Activated CD4-positive, alpha-beta T cell treated with anti-CD3 and anti-CD28 coated beads, Interleukin-2, amount 10 ng/mL, durations not matched to agents 24 days and 14 days (primary cell): ENCODE measurements at regions not wholly inside any gene's neighbourhood (a gene's known extent, or its start where the extent isn't known, plus 50 kb on each side); places are given as distances from the start of the nearest gene placed in this dataset.

Source experiments
- DNase-seq: peaks from one replicate; pipeline ENCODE4 v3.0.0; 2022
- H3K27ac Mint-ChIP-seq: one replicate; pipeline ENCODE4 v1.8.0; 2022; ENCODE audit warnings: mild to moderate bottlenecking, mixed read lengths
- H3K27me3 Mint-ChIP-seq: one replicate; pipeline ENCODE4 v1.8.0; 2022; ENCODE audit warnings: mixed read lengths
- H3K36me3 Mint-ChIP-seq: one replicate; pipeline ENCODE4 v1.8.0; 2022; ENCODE audit warnings: low read depth, mild to moderate bottlenecking, mixed read lengths
- H3K4me1 Mint-ChIP-seq: one replicate; pipeline ENCODE4 v1.8.0; 2021; ENCODE audit warnings: mixed read lengths
- H3K4me3 Mint-ChIP-seq: one replicate; pipeline ENCODE4 v1.8.0; 2022; ENCODE audit warnings: mild to moderate bottlenecking, moderate library complexity, mixed read lengths
- H3K9me3 Mint-ChIP-seq: one replicate; pipeline ENCODE4 v1.8.0; 2021; ENCODE audit warnings: mixed read lengths
- intact Hi-C: fragments of 100-400 bp; cut with micrococcal nuclease; formaldehyde crosslinking; loops from one replicate; pipeline ENCODE4 v1.15.1; 2023

GRCh38 chr4:14277505-14277904 lies 650.0 kb upstream of the BOD1L1 start:
- Mint-ChIP-seq H3K27me3 (no peaks in the 10 kb centered on the region), H3K4me3 (no peak overlapping the region), H3K4me1 (no peaks in the 10 kb centered on the region), H3K27ac (no peak overlapping the region), H3K9me3 (peaks cover 4% of the 10 kb centered on the region), H3K36me3 (no peaks in the 10 kb centered on the region)
- no peak for DNase-seq
- intact Hi-C loops = no loop called here

- DNase-seq = no peak
- Mint-ChIP-seq H3K27me3 (no peaks in the 10 kb centered on the region), H3K27ac (no peak overlapping the region), H3K4me1 (no peaks in the 10 kb centered on the region), H3K4me3 (no peak overlapping the region), H3K36me3 (no peaks in the 10 kb centered on the region), H3K9me3 (peaks cover 4% of the 10 kb centered on the region)
- intact Hi-C loops = no loop called here
These were observed 653.0 kb upstream of the BOD1L1 start for GRCh38 chr4:14280567-14280966.

DNA sequence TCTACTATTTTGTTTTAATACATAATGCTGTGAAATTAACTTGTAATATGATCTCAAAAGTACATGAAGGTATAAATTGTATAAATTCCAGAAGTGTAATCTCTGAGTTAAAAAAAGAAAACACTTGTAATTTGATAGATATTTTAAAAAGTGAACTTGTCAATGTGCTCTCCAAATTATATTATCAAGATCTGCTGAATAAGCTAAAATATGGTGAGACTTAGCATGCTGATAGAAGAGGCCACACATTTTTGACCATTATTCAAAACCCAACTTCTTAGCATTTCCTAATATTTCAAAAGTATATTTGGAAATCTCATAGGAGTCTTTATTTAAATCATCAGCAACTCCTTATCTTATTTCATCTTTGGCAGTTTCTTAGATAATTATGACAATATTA lies 657.1 kb upstream of the BOD1L1 start:
- no peak overlapping the region for H3K27ac Mint-ChIP-seq
- intact Hi-C loops = no loop called here
- DNase-seq = no peak
- no peaks in the 10 kb centered on the region for H3K36me3 Mint-ChIP-seq
- no peak overlapping the region for H3K4me3 Mint-ChIP-seq
- H3K27me3 Mint-ChIP-seq = no peaks in the 10 kb centered on the region
- H3K4me1 Mint-ChIP-seq = no peaks in the 10 kb centered on the region
- no peaks in the 10 kb centered on the region for H3K9me3 Mint-ChIP-seq

DNA sequence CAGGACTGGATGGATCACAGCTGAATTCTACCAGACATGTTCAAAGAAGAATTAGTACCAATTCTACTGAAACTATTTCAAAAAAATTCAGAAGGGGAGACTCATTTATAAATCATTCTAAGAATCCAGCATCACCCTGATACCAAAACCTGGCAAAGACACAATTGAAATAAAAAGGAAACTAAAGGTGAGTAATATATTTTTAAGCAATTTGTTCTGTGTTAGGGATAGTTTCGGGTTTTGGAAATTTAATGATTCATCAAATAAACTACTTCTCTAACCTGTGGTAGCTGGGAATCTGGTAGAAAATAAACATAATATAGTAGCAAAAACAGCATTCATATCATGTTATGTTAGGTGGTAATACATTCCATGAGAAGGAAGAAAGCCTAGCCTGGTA lies 662.2 kb upstream of the BOD1L1 start:
- intact Hi-C loops = no loop called here
- H3K4me1 Mint-ChIP-seq = no peaks in the 10 kb centered on the region
- no peak overlapping the region for H3K27ac Mint-ChIP-seq
- no peaks in the 10 kb centered on the region for H3K9me3 Mint-ChIP-seq
- DNase-seq = no peak
- H3K36me3 Mint-ChIP-seq = no peaks in the 10 kb centered on the region
- H3K4me3 Mint-ChIP-seq = no peak overlapping the region
- no peaks in the 10 kb centered on the region for H3K27me3 Mint-ChIP-seq

GRCh38 chr4:14293582-14293981 lies 666.1 kb upstream of the BOD1L1 start:
- H3K4me3 Mint-ChIP-seq = no peak overlapping the region
- no peak for DNase-seq
- no peaks in the 10 kb centered on the region for H3K36me3 Mint-ChIP-seq
- no peaks in the 10 kb centered on the region for H3K4me1 Mint-ChIP-seq
- H3K9me3 Mint-ChIP-seq = no peaks in the 10 kb centered on the region
- H3K27ac Mint-ChIP-seq = no peak overlapping the region
- intact Hi-C loops = no loop called here
- H3K27me3 Mint-ChIP-seq = no peaks in the 10 kb centered on the region

DNA sequence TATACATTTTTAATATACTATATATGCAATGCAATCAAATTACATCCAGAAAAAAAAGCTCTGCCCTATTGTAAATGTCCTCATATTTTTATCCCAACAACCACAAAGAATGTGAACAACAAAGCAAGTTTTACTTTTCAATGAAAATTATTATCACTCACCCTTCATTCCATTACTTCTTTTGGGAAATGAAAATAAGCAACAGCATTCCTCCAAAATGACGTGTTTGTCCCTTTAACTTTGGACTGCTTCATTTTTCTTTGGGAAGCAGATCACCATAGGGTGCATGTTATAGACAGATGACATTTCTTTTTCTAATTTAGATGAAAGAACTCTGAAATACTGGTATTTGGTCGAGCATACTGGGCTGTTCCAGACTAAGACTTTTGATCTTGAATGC lies 667.1 kb upstream of the BOD1L1 start:
- no peak for DNase-seq
- Mint-ChIP-seq H3K4me3 (no peak overlapping the region), H3K27ac (no peak overlapping the region), H3K9me3 (no peaks in the 10 kb centered on the region), H3K36me3 (no peaks in the 10 kb centered on the region), H3K27me3 (no peaks in the 10 kb centered on the region), H3K4me1 (no peaks in the 10 kb centered on the region)
- intact Hi-C loops = no loop called here

GRCh38 chr4:14299166-14299565 lies 671.6 kb upstream of the BOD1L1 start:
- Mint-ChIP-seq H3K27me3 (no peaks in the 10 kb centered on the region), H3K4me1 (no peaks in the 10 kb centered on the region), H3K36me3 (no peaks in the 10 kb centered on the region), H3K9me3 (no peaks in the 10 kb centered on the region), H3K27ac (no peak overlapping the region), H3K4me3 (no peak overlapping the region)
- intact Hi-C loops = no loop called here
- no peak for DNase-seq

DNA sequence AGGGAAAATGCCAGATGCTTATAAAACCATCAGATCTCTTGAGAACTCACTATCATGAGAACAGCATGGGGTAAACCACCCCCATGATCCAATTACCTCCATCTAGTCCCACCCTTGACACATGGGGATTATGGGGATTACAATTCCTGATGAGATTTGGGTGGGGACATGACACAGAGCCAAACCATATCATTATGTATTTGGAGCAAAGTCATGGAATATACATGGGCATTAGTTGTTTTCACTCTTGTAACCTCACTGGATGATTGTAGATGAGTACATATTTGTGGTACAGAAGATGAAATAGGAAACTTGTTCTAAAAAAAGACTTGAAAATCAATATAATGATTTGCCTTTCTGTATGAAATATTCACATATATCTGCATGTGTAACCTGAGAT lies 674.5 kb upstream of the BOD1L1 start:
- Mint-ChIP-seq H3K9me3 (no peaks in the 10 kb centered on the region), H3K4me3 (no peak overlapping the region), H3K4me1 (no peaks in the 10 kb centered on the region), H3K27me3 (no peaks in the 10 kb centered on the region), H3K36me3 (no peaks in the 10 kb centered on the region), H3K27ac (no peak overlapping the region)
- intact Hi-C loops = no loop called here
- DNase-seq = no peak

- Mint-ChIP-seq H3K9me3 (peaks cover 4% of the 10 kb centered on the region), H3K36me3 (no peaks in the 10 kb centered on the region), H3K4me1 (no peaks in the 10 kb centered on the region), H3K27ac (no peak overlapping the region), H3K27me3 (no peaks in the 10 kb centered on the region), H3K4me3 (no peak overlapping the region)
- intact Hi-C loops = no loop called here
- no peak for DNase-seq
These were observed 676.3 kb upstream of the BOD1L1 start for GRCh38 chr4:14303856-14304255.

- Mint-ChIP-seq H3K36me3 (no peaks in the 10 kb centered on the region), H3K9me3 (peaks cover 4% of the 10 kb centered on the region), H3K4me1 (no peaks in the 10 kb centered on the region), H3K27ac (no peak overlapping the region), H3K27me3 (no peaks in the 10 kb centered on the region), H3K4me3 (no peak overlapping the region)
- intact Hi-C loops = no loop called here
- no peak for DNase-seq
These were observed 680.7 kb upstream of the BOD1L1 start for GRCh38 chr4:14308229-14308651.

DNA sequence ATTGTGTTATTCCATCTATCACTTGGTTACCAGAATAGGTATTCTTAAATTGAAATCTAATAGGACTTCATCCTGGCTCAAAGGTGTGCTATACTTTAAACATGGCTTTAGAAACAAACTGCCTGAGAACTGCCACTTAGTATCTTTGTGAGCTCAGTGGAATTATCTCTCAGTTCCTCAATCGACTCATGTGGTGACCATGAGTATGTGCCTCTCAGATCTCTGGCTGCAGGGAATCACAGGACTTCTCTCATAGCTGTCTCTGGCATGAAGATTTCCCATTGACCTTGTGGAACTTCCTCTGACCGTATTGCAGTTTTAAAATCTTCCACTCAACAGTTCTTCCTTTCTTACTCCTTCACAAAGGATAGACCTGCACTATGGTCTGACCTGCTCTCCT lies 681.9 kb upstream of the BOD1L1 start:
- H3K27me3 Mint-ChIP-seq = no peaks in the 10 kb centered on the region
- no peak for DNase-seq
- H3K4me1 Mint-ChIP-seq = no peaks in the 10 kb centered on the region
- H3K36me3 Mint-ChIP-seq = no peaks in the 10 kb centered on the region
- no peak overlapping the region for H3K27ac Mint-ChIP-seq
- peaks cover 4% of the 10 kb centered on the region for H3K9me3 Mint-ChIP-seq
- H3K4me3 Mint-ChIP-seq = no peak overlapping the region
- intact Hi-C loops = no loop called here

DNA sequence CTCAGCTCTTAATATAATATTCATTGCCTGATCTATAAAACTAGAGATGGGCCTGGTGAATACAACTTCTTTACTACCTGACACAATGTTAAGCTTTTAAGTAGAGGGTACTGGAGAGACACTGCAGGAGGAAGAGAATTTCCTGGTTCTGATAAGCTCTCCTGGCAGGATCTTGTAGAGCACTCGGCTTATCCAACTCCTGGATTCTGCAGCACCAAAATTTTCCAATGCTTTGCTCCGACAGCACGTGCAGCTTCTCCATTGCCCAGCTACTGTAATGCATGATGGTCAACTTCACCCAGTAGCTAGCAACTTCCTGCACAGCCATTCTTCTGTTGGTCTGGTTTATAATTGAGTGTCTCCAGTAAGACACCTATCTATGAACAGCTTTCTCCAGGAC lies 686.2 kb upstream of the BOD1L1 start:
- no peaks in the 10 kb centered on the region for H3K4me1 Mint-ChIP-seq
- H3K9me3 Mint-ChIP-seq = peaks cover under 1% of the 10 kb centered on the region
- intact Hi-C loops = no loop called here
- H3K27ac Mint-ChIP-seq = no peak overlapping the region
- no peak overlapping the region for H3K4me3 Mint-ChIP-seq
- no peak for DNase-seq
- H3K36me3 Mint-ChIP-seq = no peaks in the 10 kb centered on the region
- no peaks in the 10 kb centered on the region for H3K27me3 Mint-ChIP-seq

- Mint-ChIP-seq H3K27ac (no peak overlapping the region), H3K9me3 (no peaks in the 10 kb centered on the region), H3K4me3 (no peak overlapping the region), H3K27me3 (no peaks in the 10 kb centered on the region), H3K36me3 (no peaks in the 10 kb centered on the region), H3K4me1 (no peaks in the 10 kb centered on the region)
- intact Hi-C loops = no loop called here
- DNase-seq = no peak
These were observed 687.2 kb upstream of the CPEB2 start for GRCh38 chr4:14315129-14315528.

- no peak overlapping the region for H3K4me3 Mint-ChIP-seq
- H3K4me1 Mint-ChIP-seq = no peaks in the 10 kb centered on the region
- no peak for DNase-seq
- no peaks in the 10 kb centered on the region for H3K27me3 Mint-ChIP-seq
- no peaks in the 10 kb centered on the region for H3K36me3 Mint-ChIP-seq
- H3K9me3 Mint-ChIP-seq = no peaks in the 10 kb centered on the region
- H3K27ac Mint-ChIP-seq = no peak overlapping the region
- intact Hi-C loops = no loop called here
These were observed 684.9 kb upstream of the CPEB2 start for GRCh38 chr4:14317351-14317750.

DNA sequence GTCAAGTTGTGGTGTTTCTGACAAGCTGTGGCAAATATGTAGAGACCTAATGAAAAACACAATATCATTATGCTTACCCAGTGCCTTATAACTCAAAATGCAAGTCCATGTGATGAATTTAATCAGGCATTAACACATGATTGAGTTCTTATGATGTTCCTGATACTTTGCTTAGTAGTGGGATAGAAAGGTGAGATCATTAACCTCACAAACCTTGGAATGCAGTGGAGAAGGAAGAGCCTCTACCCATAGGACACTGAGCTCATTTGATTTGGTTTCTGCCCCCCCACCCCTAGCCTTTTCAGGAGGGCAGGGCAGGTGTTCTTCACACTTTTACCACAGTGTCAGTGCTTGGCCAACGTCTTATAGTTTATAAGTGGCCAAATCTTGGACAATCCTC lies 683.6 kb upstream of the CPEB2 start:
- no peaks in the 10 kb centered on the region for H3K4me1 Mint-ChIP-seq

DNA sequence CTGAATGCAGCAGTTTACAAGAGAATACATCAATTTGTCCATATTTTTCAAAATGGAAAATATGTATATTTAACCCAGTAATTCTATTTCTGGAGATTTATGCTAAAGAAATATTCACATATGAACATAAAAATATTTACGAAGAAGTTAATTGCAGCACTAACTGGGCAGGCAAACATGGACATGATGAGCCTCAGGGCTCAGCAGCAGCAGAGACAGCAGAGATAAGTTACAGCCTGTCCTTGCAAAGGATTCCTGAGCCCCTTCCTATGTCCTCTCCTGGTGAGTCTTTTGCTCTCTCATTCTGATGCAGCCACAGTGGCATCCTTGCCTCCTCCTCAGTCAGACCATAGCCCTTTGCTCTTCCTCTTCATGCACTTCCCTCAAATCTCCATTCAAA lies 680.6 kb upstream of the CPEB2 start:
- Mint-ChIP-seq H3K27me3 (no peaks in the 10 kb centered on the region), H3K27ac (no peak overlapping the region), H3K36me3 (no peaks in the 10 kb centered on the region), H3K4me3 (no peak overlapping the region), H3K4me1 (no peaks in the 10 kb centered on the region), H3K9me3 (no peaks in the 10 kb centered on the region)
- DNase-seq = no peak
- intact Hi-C loops = no loop called here

More for the DNA sequence above, 683.6 kb upstream of the CPEB2 start:
- no peaks in the 10 kb centered on the region for H3K27me3 Mint-ChIP-seq
- no peaks in the 10 kb centered on the region for H3K9me3 Mint-ChIP-seq
- intact Hi-C loops = no loop called here
- no peak overlapping the region for H3K27ac Mint-ChIP-seq
- no peak overlapping the region for H3K4me3 Mint-ChIP-seq
- no peak for DNase-seq
- H3K36me3 Mint-ChIP-seq = no peaks in the 10 kb centered on the region
